Omental fat pad (tissue), 3 donors: ENCODE measurements at regions not wholly inside any gene's neighbourhood (a gene's known extent, or its start where the extent isn't known, plus 50 kb on each side); places are given as distances from the start of the nearest gene placed in this dataset.

Source experiments
- ATAC-seq: fragments of 150-250 bp; one replicate; pipeline ENCODE4 v1.9.1; 2016; ENCODE audit warnings: mild to moderate bottlenecking, moderate library complexity; ENCODE audit not compliant: low FRiP score
- DNase-seq: peaks from one replicate; pipeline ENCODE4 v3.0.0-alpha.2; 2019; ENCODE audit warnings: low spot score
- TF ChIP-seq, protein P1 (sequence below), 3 donors: fragments of 450-650 bp; IDR thresholded peaks; one replicate each; pipeline ENCODE4 v1.5.1; 2016 to 2017; ENCODE audit warnings: antibody characterized with exemption in 3 of 3, mild to moderate bottlenecking in 3 of 3, moderate library complexity in 2 of 3

DNA sequence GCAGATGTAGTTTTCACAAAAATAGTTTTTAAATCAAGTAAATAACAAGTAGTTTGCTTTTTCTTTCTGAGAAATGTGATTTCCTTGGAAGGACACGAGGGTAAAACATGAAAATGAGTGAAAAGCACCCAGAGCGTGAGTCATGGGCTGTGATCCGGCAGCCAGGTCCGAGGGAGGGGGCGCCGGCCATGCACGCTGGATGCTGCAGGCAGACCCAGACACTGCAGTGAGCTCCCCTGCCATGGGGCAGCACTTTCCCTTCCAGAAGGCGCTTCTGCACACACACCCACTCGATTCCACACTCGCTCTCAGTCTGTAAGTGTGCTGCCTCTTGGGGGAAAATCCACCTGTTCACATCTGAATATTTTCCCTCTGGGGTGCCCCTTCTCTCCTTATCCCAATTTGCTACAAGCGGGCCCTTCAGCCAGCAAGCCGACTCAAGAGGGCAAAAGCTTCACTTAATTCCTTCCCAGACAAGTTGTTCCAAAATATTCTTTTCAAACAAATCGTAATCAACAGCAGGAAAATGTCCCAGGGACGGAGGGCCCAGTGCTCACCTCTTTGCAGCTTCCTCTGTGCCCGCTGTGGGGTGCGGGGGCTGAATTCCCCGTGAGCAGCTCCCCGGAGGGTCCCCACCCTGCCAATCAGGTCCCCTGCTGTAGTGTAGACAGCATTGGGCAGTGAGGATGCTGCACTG, 87.0 kb upstream of the ID2 start:
- DNase-seq (no peak), ATAC-seq (peak; percentile 51)
- TF ChIP-seq, protein P1, sequence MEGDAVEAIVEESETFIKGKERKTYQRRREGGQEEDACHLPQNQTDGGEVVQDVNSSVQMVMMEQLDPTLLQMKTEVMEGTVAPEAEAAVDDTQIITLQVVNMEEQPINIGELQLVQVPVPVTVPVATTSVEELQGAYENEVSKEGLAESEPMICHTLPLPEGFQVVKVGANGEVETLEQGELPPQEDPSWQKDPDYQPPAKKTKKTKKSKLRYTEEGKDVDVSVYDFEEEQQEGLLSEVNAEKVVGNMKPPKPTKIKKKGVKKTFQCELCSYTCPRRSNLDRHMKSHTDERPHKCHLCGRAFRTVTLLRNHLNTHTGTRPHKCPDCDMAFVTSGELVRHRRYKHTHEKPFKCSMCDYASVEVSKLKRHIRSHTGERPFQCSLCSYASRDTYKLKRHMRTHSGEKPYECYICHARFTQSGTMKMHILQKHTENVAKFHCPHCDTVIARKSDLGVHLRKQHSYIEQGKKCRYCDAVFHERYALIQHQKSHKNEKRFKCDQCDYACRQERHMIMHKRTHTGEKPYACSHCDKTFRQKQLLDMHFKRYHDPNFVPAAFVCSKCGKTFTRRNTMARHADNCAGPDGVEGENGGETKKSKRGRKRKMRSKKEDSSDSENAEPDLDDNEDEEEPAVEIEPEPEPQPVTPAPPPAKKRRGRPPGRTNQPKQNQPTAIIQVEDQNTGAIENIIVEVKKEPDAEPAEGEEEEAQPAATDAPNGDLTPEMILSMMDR (IDR thresholded peaks at IDR 0.05) = no peak

DNA sequence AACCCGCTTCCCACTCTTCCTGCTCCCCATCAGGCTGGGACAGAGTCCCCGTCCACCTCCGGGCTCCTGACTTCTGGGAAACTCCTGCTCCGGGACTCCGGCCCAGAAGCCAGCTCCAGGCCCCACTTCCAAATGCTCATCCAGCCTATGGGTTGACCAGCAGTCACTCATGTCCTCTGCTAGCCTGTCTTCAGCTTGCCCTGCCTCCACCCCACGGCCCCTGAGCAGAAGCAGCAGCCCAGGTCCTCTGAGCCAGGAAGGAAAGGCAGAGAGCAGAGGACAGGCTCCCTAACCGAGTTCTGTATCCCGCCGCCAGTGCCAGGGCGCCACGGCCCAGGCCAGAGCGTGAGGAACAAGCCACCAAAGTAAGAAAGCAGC, 86.4 kb upstream of the ID2 start:
- TF ChIP-seq, protein P1 (IDR thresholded peaks at IDR 0.05) = no peak
- no peak for DNase-seq

DNA sequence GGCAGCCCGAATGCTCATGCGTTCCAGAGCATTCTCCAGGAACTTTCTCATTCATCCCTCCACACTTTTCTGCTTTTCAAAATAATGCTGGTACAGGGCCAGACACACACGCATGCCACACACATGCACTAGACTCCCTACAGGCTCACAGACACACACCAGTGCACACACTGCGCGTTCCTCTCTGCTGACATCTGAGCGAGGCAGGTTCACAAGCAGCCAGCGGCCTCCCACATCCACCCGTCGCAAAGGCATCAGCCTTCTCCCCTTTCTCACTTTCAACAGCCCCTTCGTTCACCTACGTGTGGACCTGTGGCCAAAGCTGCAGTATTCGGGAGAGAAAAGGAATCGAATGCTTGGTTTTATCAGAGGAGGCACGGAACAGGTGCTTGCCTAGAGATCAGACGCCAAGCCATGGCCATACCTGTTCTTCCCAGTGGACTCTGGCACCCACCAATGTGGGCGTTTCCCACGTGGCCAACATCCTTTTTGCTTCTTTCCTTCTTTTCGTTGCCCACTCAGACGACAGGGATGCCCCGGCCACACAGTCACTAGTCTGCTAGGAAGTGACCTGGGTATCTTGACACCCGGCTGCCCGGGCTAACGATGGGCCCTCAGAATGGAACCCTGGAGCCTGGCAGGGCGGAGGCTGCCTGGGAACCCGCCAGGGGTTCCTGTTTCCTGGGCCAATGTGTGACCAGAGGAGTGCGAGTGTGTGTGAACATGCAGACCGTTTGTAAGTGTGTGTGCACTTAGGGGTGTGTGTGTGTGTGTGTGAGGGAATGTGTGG, 85.8 kb upstream of the ID2 start:
- DNase-seq (no peak), ATAC-seq (no peak)
- TF ChIP-seq, protein P1 (IDR thresholded peaks at IDR 0.05) = no peak

More for the DNA sequence above, 86.4 kb upstream of the ID2 start:
- ATAC-seq = no peak

DNA sequence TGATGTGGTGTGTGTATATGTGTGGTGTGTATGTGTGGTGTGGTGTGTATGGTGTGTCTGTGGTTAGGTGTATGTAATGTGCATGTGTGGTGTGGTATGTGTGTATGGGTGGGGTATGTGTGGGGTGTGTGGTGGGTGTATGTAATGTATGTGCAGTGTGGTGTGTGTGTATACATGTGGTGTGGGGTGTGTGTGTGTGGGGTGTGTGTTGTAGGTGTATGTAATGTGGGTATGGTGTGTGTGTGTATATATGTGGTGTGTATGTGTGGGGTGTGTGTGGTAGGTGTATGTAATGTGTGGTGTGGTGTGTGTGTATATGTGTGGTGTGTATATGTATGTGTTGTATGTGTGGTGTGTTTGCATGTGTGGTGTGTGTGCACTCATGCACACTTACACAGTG, 84.8 kb upstream of the ID2 start:
- ATAC-seq (no peak), DNase-seq (no peak)
- TF ChIP-seq, protein P1 (IDR thresholded peaks at IDR 0.05) = no peak

DNA sequence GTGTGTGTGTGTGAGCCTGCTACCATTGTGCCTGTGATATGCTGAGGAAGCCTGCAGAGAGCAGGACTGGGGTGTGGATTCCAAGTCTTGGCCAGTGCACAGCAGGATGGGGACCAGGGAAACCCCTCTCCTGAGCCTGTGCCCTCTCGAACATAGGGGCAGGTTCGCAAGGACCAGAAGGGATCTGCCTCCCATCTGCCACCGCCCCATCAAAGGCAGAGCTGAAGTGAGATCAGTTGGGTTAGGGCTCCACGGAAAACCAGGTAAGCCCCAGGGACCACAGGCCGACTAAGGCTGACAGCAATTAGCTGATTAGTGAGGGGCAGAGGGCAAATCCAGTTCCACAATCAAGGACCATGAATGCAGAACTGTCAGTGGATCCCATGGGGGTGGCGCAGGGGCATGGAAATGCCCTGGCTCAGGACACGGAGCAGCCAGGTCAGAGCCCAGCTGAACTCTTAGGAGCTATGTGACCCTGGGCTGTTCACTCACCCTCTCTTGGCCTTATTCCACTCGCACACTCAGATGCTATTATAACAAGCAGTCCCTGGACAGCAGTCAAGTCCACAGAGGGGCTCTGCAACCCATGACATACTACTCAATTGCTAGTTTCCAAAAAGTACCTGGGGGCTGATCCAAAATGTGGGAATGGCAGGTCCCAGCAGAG, 84.2 kb upstream of the ID2 start:
- TF ChIP-seq, protein P1 (IDR thresholded peaks at IDR 0.05) = no peak
- ATAC-seq (peak; percentile 19), DNase-seq (no peak)

DNA sequence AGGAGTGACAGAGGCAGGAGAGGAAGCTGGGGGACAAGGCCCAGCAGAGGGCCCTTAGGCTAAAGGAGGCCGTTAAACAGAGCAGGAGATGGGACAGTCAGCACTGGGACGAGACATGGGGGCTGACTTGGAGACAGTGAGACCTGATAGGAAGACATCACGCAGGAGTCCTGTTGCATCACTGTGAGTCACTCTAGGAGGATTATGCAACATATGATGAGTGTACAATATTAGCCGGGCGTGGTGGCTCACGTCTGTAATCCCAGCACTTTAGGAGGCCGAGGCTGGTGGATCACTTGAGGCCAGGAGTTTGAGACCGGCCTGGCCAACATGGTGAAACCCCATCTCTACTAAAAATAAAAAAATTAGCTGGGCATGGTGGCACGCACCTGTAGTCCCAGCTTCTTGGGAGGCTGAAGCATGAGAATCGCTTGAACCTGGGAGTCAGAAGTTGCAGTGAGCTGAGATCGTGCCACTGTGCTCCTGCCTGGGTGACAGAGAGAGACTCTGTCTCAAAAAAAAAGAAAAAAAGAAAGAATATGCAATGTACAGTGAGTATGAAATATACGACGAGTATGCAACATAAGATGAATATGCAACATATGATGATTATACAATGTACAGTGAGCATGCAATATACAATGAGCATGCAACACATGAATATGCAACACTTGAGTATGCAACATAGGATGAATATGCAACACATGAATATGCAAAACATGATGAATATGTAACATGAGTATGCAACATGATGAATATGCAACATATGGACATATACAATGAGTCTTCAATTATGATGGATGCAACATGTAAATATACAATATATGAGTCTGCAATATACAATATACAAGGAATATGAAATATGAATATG, 83.3 kb upstream of the ID2 start:
- peak; percentile 91 for ATAC-seq
- TF ChIP-seq, protein P1 (IDR thresholded peaks at IDR 0.05) = no peak
- peak; percentile 52 for DNase-seq
